ENCODE measurements at regions not wholly inside any gene's neighbourhood (a gene's known extent, or its start where the extent isn't known, plus 50 kb on each side); places are given as distances from the start of the nearest gene placed in this dataset.

- TF ChIP-seq CTCF (conservative IDR thresholded peaks at IDR 0.05; ENCODE audit: low read depth in 2 of 2): no peak
- no peak for TF ChIP-seq ZNF331 (CRISPR knock-in tag; IDR thresholded peaks at IDR 0.05; ENCODE audit: low read depth)
Observed at GRCh38 chr16:51540259-51540658, 389.2 kb upstream of the SALL1 start.
